ENCODE measurements at regions not wholly inside any gene's neighbourhood (a gene's known extent, or its start where the extent isn't known, plus 50 kb on each side); places are given as distances from the start of the nearest gene placed in this dataset.
"Not testable (repeated sequence)": the region's sequence is repeated elsewhere in the genome, so short reads cannot be mapped to it uniquely, and the experiment has no call there.

DNA sequence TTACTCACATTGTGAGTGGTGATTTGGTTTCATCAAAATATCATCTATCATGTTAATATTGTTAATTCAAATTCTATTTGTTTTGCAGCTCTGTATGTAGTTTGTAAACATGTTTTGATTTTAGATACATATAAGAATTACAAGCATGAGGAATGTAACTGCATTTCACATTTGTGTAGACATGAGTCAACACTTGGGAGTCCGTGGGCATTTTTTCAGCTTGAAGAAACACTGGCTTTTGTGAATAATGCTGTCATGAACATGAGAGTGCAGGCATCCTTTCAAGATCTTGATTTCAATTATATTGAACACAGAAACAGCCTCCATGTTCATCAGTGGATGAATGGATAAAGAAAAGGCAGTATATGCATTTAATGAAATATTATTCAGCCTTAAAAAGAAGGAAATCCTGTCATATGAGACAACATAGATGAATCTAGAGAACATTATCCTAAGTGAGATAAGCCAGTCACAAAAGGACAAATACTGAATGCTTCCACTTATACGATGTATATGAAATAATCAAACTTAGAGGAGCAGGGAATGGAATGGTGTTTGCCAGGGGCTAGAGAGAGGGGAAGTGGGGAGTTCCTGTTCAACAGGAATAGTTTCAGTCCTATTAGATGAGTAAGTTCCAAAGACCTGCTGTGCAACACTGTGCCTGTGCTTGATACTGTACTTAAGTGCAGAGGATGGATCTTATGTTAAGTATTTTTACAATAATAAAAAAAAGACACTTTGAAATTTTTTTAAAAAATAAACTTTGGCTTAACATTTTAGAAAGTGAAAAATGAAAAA lies 194.9 kb downstream of the LRATD1 start:
- DNase-seq (ENCODE audit: low read depth, low spot score): no peak

DNA sequence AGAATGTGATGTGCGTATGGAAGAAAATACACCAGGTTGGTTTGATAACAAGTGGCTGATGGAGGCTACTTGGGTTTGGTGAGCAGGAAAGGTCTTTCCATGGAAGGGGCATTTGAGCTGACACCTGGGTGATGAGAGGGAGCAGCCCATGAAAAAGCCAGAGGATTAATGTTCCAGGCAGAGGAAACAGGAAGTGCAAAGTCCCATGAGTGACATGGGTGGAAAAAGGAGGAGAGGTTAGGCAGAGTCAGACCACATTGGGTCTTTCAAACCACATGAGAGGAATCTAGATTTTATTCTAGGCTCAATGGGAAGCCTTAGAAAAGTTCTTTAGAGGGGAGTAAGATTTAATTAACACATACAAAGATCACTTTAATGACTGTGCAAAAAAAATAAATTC lies 195.7 kb downstream of the LRATD1 start:
- no peak for DNase-seq (ENCODE audit: low read depth, low spot score)

DNA sequence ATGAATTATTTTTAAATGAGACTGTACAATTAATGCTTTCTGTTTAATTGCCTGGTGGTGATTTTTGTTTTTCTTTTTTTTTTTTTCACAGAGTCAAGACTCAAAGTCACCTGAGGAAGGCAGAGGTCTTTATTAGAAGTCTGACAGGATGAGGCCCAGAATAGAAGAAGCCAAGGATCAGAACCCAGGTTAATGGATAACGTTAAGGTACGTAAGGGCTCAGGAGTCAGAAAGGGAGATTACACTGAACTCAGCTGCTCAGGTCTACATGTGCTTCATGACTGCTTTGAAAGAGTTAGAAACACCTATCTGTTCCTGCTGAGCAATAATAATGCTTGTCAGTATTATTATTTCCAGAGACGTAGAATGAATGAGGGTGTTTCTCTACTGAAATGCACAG lies 196.5 kb downstream of the LRATD1 start:
- DNase-seq (ENCODE audit: low read depth, low spot score): no peak

DNA sequence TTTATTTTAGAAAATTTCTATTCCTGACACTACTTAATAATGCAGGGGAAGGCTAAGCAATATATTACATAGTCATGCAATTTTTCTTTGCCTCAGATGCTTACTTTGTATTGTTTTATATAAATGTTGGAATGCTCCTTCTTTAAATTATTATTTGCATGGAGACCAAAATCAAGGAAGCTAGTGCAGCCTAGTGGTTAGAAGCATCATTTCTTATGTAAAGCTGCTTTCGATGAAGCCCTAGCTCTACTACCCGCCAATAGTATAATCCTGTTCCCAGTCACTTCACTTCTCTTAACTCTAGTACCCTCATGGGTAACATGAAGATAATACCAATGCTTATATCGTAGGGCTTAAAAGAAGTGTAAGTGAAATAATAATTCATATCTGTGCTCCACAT lies 198.9 kb downstream of the LRATD1 start:
- DNase-seq (ENCODE audit: low read depth, low spot score): no peak

DNA sequence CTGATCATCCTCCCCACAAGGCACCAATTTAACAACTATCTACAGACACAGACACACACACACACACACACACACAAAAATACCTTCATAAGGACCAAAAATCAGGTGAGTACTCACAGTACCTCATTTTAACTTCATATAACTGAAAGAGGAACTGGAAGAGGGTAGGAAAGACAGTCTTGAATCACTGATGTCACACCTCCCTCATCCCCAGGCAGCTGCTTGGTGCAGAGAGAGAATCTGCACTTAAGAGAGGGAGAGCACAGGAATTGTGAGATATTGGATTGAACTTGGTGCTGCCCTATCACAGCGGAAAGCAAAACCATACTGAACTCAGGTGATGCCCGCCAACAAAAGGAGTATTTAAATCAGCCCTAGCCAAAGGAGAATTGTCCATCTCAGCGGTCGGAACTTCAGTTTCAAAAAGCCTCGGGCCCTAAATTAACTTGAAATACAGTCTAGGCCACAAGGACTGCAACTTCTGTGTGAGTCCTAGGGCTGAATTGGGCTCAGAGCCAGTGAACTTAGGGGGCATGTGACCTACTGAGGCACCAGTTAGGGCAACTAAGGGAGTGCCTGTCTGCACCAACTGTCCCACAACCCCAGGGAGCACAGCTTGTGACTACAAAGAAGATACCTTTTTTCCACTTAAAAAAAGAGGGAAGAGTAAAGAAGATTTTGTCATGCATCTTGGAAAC lies 211.1 kb downstream of the LRATD1 start:
- DNase-seq (ENCODE audit: low read depth, low spot score): no peak

DNA sequence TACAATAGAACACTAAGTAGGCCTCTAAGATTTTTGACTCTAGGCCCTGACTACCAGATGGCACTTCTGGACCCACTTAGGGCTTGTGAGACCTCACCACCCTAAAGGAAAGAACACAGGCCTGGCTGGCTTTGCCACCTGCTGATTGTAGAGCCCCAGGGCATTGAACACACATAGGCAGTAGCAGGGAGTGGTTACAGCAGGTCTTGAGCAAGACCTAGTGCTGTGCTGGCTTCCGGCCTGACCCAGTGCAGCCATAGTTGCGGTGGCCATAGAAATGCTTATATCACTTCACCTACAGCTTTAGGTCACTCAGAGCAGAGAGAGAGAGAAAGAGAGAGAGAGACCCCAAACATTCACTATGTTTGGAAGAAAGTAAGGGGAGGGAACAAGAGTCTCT lies 223.2 kb downstream of the LRATD1 start:
- DNase-seq (ENCODE audit: low read depth, low spot score): no peak

DNA sequence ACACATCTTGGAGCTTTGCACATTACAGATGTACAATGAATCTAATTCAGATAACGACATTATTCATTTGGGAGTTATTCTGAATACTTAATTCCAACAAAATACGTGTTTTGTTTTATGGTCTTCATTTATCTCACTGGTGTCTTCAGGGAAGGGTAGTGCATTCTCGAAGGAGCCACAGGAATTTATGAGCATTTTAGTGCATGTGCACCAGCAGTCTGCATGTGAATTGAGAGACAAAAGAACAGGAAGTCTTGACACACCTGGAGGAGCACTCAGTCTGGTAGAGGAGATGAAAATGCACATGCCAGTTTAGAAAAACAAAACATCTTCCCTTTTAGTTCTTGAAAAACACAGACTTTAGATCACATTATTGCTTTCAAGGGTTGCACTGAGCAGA lies 228.7 kb downstream of the LRATD1 start:
- DNase-seq (ENCODE audit: low read depth, low spot score): no peak

DNA sequence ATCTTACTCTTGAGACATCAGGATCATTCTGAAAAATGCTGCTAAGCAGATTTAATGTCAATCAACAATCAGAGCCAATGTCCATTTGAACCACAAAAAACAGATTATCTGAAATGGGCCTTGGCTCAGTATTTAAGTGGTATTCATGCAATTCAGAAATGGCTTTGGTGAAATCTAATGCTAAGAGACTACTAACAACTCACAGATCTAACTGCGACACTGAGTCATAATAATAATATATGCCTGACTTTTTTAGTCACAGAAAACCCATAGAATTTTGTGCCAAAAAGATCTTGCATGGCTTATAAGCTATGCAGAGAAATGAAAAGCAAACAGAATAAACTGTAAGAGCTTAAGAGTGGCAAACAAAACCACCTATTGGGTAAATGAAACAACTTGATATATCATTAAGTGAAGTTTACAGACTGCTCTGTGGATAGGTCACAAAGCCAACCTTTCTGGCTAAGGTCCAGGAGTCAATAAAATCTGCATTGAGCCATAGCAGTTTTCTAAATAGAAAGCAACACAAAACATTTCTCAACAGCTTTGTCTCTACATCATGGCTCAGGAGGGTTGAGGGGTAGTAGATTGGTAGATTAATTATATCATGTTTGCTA lies 234.3 kb downstream of the LRATD1 start:
- no peak for DNase-seq (ENCODE audit: low read depth, low spot score)

DNA sequence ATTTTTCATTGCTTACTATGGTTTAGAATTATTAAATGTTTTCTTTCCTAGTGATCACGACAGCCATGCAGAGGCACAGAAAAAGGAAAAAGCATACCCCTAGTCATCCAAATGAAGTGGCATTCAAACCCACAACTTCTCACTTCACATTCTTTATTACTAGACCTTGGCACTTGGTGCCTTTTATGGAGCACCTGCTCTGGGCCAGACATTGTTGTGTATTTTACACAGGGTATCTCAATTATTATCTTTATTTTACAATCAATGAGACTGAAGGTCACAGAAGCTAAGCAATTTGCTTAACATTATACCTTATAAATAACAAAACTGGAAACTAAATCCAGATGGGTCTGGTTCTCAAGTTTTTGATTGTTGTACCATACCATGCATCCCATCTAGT lies 235.3 kb downstream of the LRATD1 start:
- DNase-seq (ENCODE audit: low read depth, low spot score): no peak

DNA sequence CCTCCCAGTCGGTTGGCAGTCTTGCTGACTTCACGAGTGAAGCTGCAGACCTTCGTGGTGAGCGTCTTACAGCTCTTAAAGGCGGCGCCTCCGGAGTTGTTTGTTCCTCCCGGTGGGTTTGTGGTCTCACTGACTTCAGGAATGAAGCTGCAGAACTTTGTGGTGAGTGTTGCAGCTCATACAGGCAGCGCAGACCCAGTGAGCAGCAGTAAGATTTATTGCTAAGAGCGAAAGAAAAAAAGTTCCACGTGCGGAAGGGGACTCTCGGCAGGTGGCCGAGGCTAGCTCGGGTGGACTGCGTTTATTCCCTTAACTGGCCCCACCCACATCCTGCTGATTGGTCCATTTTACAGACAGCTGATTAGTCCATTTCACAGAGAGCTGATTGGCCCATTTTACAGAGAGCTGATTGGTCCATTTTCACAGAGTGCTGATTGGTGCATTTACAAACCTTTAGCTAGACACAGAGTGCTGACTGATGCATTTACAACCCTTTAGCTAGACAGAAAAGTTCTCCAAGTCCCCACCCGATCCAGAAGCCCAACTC lies 240.3 kb downstream of the LRATD1 start:
- no peak for DNase-seq (ENCODE audit: low read depth, low spot score)

DNA sequence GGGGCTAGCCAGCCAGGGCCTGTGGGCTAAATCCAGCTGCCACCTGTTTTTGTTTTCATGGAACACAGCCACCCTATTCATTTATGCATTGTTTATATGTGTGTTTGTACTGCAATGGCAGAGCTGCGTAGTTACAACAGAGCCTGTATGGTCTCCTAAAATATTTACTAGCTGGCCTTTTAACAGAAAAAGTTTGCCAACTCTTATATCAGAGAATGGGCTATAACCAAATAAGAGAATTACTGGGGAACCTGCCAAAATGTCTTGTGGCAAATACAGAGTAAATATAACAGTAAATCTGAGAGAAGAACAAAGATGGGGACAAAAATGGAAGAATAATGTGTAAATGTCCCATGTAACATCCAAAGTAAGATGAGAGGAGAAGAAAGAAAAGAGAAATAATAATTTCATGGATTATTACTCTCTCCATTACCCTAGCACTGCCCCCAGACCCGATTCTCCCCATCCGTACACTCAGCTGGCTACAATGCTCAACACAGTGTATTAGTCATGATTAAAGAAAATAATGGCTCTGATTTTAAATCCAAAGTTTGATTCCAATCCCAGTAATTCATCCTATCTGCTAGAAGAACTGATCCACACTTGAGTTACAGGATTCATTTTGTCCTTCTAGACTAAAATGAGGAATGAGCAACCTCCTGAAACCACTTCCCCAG lies 249.3 kb downstream of the LRATD1 start:
- DNase-seq (ENCODE audit: low read depth, low spot score): no peak

DNA sequence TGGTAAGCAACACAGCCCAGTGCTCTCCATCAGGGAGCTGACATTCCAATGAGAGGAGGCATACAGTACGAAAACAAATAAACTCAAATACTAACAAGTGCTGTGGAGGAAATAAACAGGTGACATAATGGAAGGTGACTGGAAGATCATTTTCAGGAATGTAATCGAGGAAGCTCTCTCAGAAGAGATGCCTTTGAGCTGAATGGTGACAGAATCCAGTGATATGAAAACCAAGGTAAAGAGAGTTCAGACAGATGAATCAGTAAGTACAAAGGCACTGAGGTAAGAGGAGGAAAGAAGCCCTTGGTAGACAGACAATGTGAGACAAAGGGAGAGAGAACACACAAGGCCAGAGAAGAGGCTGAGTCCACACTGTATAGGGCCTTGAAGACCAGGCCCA lies 252.1 kb downstream of the LRATD1 start:
- no peak for DNase-seq (ENCODE audit: low read depth, low spot score)

DNA sequence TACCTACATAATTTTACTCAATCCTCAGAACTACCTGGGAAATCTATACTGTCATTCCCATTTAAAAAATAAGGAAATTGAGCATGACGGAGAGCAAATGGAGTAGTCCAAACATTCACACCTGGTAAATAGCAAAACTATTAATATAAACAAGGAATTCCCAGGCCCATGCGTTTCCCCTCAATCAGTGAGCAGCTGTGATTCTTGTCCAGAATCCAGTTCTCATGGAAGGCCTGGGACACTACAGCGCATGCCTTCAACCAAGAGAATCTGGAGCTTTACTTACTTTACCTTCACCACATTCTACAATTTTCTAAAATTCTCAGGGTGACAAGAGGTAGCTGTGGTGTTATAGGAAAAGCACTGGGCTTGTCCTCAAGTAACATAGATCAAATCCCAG lies 259.0 kb downstream of the LRATD1 start:
- no peak for DNase-seq (ENCODE audit: low read depth, low spot score)

DNA sequence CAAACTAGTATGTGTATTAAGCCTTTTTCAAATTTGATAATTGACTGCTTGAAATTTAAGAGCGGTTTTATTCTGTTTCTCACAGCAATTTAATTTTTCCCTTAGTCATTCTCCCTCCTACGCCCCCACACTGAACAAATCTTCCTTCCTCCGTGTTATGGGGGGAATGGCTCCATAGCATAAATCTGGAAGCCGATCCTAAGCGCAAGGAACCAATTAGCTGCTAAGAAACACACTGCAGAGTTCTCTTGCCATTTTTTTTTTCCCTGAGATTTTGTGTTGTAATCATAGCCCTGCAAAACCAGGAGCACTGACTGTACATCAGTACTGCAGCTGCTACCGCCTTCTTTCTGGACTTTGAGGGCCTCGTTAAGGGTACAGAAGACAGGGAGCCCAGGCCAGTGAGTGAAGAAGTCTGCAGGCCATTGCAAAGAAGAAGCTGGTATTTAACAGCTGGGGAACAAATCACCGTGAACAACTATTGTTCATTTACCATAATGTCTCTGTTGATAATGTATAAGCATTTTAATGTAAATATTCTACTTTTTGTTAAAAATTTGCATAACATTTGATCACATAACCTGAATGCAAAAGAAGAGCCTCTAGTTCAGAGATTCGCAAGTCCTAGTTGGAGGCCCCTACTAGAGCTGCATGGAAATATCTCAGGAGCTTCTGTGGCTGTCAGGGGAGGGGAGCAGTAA lies 264.0 kb downstream of the LRATD1 start:
- no peak for DNase-seq (ENCODE audit: low read depth, low spot score)

DNA sequence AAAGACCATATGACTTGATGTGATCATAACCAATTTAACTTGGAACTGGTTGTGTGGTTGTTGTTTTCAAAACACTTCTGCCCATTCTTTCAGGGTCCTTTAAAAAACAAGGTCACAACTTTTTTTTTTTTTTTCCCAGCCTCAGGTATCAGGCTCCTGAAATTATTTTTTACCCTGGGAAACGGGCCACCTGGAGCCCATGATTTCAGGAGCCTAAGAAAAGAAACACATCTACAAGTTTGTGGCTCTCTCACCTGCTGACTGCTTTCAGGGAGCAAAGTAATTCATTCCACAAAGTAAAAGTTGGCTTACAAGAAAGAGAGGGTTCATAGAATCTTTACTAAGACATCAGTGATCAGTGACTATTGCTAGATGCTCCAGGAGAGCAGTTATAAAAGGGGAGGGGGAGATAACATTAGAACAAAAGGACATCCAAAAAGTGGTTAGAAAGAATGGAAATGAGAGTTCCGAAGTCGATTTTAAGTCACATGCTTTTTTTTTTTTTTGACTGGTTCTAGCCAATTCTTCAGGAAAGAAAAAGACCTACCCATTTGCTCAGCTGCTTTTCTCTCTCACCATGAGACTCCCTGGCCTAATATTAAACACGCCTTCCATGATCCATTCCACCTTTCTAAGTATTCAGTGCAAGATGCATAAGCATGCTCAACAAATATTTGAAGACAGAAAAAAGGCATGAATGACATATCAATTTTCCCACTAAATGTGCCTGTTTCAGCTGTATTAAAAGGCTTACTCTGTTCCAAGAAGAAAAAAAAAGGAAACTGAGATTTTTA lies 267.3 kb downstream of the LRATD1 start:
- DNase-seq (ENCODE audit: low read depth, low spot score): no peak

DNA sequence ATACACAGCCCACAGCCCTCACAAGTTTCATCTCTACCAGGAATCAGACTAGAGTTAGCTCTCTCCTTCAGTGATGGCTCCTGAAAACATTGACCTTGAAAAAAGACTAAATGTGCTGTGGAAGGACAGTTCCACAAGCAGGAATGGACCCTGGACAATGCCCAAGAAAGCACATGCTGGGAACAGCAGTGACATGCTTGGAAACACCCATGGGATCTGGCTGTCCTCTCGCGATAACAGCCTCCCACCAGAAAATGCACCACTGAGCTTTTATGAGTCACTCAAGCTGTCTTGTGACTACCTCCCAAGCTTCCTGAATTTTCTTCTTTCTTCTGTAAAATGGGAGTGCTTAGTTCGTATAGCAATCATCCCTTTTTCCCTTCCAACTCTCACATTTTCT lies 269.2 kb downstream of the LRATD1 start:
- no peak for DNase-seq (ENCODE audit: low read depth, low spot score)

DNA sequence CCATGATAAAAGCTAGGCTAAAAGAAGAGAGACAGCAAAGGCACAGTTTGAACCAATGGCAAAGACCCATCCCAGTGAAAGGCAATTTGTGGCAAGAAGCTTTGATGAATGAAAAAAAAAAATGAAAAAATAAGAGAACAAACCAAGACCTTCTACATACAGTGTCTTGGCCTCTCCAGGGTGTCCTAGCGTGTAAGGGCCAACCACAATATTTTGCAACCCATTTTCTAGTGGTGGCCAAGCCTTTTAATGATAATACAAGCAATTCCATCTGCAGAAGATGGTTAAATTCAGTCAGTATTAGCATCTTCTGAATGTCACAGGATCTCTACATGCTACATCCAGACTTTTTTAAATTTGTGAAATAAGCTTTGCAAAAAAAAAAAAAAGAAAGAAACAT lies 270.4 kb downstream of the LRATD1 start:
- no peak for DNase-seq (ENCODE audit: low read depth, low spot score)

DNA sequence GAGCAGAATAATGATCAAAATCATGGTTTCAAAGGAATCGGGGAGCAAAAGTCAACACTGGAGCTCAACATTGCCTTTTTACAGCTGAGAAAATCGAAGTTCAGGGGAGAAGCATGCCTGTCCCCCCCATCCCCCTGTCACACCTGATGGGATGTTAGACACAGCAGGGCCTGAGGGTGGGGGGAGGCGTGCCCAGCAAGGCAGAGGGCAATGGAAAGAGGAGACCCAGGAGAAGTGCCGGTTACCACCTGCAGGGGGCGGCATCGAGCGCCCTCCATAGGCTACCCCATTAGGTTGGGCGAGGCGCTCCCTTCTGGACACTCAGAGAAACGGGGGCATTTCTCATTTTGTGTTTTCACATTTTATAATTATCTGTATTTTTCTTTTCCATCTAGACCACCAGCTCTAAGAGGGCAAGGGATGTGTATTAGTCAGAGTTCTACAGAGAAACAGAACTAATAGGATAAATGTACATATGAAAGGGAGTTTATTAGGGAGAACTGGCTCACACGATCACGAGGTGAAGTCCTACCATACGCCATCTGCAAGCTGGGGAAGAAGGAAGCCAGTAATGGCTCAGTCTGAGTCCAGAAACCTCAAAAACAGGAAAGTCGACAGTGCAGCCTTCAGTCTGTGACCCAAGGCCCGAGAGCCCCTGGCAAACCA lies 271.3 kb downstream of the LRATD1 start:
- peak; percentile 12 for DNase-seq (ENCODE audit: low read depth, low spot score)

DNA sequence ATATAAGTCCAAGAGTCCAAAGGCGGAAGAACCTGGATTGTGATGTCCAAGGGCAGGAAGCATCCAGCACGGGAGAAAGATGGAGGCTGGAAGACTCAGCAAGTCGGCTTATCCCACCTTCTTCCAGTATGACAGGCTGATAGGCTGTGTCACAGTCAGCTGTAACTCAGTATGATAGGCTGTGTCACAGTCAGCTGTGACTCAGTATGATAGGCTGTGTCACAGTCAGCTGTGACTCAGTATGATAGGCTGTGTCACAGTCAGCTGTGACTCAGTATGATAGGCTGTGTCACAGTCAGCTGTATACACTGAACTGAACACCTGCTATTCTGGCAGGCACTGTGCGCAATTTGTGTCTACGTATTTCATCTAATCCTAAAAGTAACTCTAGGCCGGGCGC lies 271.9 kb downstream of the LRATD1 start:
- not testable (repeated sequence) for DNase-seq (ENCODE audit: low read depth, low spot score)

DNA sequence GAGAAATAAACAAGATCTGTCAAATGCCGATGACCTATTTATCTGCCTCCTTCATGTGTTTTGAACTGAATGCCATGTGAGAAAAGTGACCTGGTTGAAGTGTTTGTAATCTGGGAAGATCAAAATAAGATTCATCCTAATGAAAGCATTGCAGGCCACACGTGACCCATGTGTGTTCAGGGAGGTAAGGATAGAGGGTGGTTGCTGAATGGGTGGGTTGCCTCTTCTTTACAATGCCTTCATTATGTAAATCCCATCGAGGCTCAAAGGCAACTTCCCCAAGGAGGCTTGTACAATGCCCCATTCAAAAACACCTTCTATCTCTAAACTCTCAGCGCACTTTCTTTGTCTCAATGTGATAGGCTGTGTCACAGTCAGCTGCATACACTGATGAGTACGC lies 273.1 kb downstream of the LRATD1 start:
- DNase-seq (ENCODE audit: low read depth, low spot score): no peak
